ENCODE measurements at regions not wholly inside any gene's neighbourhood (a gene's known extent, or its start where the extent isn't known, plus 50 kb on each side); places are given as distances from the start of the nearest gene placed in this dataset.
"Not testable (repeated sequence)": the region's sequence is repeated elsewhere in the genome, so short reads cannot be mapped to it uniquely, and the experiment has no call there.

DNA sequence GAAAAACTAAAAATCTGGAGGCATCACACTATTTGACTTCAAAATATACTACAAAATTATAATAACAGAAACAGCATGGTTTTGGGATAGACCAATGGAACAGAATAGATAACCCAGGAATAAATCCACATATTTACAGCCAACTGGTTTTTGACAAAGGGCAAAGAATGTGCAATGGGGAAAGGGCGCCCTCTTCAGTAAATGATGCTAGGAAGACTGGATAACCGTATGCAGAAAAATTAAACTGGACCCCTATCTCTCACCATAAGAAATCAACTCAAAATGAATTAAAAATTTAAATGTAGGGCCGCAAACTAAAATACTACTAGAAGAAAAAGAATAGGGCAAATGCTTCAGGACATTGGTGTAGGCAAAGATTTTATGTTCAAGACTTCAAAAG is 440.5 kb upstream of the SGCG start:
- DNase-seq (ENCODE audit: low read depth, low spot score): no peak

DNA sequence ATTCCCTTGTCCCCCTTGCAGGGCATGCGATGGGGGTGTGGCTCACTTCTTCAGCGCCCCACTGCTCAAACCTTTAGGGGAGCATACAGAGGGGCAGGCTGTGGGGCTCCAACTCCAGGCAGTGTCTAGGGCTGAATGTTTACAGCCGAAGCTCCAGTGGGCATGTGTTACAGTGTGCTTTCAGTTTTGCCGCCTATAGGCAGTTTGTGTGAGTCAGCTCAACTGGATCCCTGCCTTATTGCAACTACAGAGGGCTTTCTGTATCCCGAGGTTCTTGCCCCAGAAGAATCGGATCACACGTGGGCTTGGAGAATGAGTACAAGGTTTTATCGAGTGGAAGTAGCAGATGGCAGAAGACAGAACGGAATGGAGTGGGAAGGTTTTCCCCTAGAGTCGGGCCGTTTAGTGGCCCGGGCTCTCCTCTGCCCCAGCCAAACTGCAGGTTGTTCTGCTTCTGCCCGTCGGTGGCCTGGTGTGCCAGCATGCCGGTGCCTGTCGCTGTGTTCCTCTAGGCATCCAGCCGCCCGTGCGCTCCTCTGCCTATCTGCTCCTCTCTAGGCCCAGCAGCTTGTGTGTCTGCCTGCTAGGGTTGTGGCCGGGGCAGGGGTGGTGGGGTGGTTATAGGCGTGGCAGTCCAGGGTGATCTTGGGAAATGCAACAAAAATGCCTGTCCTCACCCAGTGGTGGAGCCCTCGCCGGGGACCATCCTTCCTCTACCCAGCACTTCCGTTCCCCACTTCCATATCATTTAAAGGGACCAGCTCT is 435.9 kb upstream of the SGCG start:
- no peak for DNase-seq (ENCODE audit: low read depth, low spot score)

DNA sequence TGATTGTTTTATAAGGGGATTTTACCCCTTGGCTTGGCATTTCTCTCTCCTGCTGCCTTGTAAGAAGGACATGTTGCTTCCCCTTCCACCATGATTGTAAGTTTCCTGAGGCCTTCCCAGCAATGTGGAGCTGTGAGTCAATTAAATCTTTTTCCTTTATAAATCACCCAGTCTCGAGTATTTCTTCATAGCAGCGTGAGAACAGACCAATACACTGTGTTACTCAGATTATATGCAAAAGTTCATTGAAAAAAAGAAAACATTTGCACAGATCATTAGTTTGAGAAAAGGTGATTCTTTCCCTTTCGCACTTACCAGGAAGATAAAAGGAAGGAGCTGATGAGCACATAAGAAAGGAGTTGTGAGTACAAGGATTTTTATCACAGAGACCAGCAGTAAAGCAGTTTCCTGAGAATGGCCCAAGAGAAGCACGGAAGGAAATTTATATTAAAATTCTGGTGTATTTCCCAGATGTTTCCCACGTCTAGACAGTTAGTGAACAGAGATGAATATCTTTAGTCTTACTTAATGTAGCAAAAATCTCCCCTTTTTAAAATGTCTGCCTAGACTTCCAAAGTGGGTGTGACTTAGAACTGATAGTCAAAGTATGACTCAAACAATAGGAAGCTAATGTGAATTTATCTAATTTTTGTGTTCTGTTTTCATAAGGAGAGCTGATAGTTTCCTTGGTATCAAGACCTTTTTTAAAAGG is 431.8 kb upstream of the SGCG start:
- DNase-seq (ENCODE audit: low read depth, low spot score): no peak

DNA sequence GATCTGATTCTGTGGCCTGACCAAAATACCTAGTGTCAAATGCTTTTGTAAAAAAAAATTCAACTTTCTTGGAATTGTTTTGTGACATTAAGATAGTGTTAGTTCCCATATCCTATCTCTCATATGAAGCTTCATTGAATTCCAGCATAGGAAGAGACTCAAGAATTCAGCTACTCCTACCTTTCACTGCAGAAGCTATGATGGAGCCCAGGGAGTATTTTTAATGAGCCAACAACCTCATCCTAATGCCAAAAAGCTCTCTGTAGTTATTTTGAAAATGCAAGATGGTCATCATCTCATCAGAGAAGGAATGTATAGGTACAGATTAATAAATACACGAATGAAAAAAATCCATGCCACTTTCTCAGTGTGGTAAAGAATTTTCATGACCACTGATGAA is 431.2 kb upstream of the SGCG start:
- no peak for DNase-seq (ENCODE audit: low read depth, low spot score)

DNA sequence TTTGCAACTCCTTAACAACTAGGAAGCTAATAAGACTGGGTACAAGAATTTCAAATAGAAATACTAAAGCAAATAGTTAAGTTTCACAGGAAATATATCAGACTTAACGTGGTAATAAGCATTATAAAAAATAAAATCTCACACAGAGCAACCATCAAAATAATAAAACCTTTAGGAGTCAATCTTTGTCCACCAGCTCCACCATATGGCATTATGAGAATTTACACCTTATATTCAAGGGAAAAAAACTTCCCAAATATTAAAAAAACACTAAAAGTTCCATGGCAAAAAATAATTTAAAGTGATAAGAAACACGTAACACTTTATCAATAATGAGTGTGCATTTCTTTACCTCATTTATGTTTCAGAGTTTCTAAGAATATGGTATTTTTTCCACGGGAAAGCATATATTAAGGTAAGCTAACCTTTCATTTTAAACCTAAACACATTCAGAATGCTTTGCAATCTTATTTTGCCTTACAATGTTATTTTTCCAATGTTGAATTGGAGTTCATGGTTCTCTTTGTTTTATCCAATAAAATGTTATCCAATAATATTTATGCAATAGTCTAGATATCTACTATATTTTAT is 423.2 kb upstream of the SGCG start:
- no peak for DNase-seq (ENCODE audit: low read depth, low spot score)

DNA sequence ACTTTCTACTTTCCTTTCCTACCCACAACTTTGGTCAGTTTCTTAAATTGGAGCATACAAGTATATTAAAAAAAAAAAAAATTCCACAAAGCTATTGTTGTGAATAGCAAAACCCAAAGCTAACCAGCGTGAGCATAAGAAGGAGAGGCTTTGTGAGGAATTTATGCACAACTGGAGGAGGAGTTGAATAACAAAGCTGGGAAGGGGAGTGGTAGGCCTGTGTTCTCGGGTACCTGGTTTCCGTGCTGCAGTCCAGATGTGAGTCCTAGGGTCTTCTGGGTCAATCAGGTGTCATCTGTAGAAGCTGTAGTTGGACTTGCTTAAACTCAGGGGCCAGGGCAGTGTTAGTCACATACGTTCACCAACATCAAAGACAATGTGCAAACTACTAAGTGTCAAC is 422.5 kb upstream of the SGCG start:
- DNase-seq (ENCODE audit: low read depth, low spot score): no peak

DNA sequence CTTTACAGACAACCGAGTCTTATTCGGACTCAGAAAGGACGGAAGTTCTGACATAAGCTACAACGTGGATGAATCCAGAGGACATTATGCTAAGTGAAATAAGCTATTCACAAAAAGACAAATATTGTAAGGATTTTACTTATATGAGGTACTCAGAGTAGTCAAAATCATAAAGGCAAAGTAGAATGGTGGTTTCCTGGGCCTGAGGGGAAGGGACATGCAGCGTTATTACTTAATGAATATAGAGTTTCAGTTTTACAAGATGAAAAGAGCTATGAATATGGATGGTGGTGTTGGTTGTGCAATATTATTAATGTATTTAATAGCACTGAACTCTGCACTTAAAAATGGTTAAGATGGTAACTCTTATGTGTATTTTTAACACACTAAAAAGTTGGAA is 419.1 kb upstream of the SGCG start:
- no peak for DNase-seq (ENCODE audit: low read depth, low spot score)

DNA sequence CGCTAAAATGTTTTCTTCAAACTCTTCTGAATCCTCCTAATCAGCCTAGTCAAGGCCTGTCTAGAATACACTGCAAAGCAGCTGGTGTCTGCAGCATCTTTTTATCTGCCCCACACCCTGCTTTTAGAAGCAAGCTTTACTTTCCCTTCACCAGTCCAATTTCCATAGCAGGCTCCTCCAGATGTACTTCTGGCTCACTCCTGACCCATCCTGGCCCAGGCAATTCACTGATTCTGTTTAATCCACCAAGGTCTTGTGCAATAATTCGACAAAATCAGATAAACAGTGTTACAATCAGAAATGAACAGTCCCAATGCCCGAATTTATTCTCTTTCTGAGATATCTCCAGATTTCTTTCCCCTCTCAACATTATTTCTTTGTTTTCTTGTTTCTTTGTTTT is 415.2 kb upstream of the SGCG start:
- DNase-seq (ENCODE audit: low read depth, low spot score): no peak

DNA sequence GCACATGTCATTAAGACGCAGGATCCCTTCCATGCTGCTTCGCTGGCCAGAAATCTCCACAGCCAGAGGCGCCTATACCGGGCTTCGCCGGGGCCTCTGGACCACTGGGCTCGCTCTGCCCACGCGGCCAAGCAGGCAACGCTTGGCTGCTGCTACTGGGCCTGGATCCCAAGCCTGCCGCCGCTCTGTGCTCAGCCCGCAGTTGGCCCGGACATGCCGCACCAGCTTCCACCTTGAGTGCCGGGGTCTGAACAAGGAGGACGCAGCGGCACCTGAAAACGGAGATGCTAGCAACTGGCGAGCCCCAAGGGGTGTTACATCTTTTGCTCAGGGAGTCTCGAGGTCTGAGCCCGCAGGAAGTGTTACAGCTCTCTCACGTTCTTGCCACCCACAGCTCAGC is 409.9 kb upstream of the SGCG start:
- DNase-seq (ENCODE audit: low read depth, low spot score): no peak

DNA sequence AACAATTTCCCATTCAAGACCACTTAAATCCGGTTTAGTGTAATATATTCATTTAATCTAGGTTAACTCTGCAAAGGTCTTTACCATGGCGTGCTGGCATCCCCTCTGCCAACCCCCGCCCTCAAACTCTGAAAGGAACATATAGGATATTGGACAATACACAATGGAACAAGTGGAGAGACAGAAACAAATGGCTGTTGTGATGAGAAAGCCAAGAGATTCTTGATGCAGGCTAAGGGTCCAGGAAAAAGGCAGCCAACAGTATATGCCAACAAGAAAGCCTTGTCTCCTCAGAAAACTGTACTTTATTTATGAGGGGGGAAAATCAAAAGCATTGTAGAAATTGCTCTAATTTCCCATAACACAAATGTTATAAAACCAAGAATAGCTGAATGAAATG is 407.3 kb upstream of the SGCG start:
- no peak for DNase-seq (ENCODE audit: low read depth, low spot score)

DNA sequence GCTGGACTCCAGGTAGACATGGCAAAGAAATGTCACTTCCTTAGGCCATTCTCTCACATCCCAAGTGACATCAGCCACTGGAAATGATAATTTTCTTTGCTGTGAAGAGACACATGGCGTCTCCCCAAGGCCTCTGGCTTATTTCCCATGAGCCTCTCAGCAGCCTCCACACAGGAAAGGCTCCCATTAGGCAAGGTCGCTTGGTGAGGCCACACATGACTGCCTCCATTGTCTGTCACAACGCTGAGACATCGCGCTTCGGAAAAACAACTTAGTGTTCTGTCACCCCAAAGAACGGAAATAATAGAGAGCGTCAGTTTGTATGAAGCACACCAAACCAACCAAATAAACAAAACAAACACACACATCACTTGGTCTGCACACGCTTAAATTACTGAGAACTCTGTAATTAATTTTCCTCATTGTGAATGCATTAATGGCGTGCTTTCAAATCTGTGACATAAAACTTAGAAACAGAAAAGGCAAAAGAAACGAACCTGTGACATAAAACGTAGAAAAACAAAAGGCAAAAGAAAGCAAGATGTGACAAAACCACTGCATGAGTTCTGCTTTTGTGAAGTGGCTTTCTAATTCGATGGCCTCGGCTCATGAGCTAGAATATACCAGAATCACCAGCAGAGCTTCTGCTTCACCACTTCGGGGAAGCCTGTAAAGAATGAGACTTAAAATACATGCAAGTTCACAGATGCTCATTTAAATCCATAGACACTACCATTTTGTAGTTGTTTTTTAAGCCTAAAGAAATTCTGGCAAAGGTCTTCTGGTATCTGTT is 404.2 kb upstream of the SGCG start:
- no peak for DNase-seq (ENCODE audit: low read depth, low spot score)

DNA sequence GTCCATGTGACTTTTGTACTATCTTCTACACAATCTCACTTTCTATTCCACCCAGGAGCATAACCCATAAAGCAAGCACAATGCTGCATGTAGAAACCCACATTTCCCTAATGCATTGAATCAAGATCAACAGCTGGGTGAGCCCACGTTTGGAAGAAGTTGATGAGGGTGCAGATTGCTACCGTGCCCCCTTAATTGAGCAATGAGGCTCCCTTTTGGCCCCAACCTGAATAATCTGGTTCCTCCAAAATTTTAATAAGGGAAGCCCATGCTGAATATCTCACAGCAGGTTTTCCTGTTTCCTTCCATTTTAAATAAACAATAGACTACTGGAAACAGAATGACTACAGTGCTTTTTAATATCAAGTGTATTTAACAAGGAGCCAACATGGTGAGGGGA is 403.6 kb upstream of the SGCG start:
- no peak for DNase-seq (ENCODE audit: low read depth, low spot score)

DNA sequence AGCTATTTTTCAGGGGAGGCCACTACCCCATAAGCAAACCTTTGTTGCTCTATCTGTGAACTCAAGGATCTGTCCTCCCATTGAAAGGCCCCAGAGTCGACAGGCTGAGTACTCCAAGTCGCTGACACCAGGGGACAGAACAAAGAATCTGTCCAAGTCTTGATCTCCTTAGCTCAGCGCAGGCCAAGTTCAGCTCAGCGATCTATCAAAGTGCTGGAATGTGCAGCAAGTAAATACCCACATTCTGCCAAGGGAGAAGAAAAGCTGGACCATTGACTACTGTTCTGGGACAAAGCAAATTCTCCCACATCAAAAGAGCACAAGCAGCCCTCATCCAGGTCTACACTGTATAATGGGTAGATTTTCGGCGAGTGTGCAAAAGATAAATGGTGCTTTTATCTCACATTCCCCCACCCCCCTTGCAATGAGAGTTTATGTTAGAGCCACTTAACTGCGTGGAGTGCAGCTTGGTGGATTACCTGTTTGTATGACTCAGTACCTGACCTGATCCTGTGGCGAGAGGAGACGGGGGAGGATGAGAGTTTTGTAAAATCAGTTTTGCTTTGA is 391.7 kb upstream of the SGCG start:
- no peak for DNase-seq (ENCODE audit: low read depth, low spot score)

DNA sequence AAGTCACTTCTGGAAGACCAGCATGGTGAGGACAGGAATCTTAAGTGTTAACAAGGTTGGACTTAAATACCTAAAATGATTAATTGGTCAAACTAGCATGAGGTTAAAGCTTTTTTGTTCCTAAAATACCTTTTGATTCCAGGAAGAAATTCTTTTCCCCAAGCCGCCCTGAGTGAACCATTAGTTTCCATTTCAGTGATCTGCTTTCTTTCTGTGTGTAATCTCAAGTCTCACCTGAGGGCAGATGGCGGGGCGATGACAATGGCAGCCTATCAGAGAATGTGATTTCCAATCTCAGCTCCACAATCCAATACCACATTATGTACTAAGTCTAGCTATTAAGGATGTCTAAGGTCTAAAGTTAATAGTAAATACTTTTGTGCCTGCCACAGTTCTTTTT is 390.9 kb upstream of the SGCG start:
- DNase-seq (ENCODE audit: low read depth, low spot score): no peak

DNA sequence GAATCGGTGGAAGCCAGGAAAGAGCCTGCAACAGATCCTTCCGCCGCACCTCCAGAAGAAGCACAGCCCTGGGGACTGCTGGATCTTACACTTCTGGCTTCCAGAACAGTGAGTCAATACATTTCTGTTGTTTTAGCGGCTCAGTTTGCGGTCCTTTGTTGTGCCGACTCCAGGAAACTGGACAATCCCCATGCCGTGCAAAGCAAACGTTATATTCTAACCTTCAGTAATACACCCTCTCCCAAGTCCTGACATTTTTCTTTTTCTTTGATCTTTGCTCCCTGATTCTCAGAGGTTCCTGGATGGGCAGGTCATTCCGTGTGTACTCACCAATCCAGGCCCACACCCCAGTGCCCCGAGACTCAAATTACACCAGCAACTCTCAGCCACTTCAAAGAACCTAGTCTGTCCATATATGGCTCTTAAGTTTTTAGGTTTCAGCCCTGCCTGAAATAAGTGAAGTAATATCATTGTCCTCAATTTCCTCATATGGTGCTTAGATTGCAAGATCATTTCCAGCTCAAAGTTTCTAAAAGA is 387.1 kb upstream of the SGCG start:
- DNase-seq (ENCODE audit: low read depth, low spot score): no peak

DNA sequence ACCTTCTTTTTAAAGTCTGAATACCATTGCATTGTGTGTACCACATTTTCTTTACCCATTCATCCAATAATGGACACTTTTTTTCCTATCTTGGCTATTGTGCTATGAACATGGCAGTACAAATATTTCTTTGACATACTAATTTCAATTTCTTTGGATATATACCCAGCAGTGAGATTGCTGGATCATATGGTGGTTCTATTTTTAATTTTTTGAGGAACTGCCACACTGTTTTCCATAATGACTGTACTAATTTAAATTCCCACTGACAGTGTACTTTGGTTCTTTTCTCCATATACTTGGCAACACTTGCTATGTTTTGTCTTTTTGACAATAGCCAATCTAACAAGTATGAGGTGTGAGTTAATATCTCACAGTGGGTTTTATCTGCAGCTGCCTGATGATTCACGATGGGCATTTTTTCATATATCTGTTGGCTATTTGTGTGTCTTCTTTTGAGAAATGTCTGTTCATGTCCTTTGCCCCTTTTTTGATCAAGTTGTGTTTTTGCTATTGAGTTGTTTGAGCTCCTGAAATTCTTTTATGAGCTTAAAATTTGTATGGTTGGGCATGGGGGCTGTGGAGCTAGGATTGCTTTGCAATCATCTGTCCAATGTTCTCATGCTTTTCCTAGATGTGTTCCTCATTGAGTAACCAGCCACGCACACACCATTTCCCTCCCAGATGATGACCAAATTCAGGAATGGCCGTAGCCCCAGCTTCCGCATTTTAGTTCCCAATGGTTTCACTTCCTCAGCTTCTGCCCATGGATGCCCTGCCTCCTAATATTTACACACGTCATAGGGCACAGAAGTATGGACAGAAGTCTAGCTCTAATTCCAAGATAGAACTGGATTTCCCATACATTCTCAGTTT is 380.0 kb upstream of the SGCG start:
- no peak for DNase-seq (ENCODE audit: low read depth, low spot score)

DNA sequence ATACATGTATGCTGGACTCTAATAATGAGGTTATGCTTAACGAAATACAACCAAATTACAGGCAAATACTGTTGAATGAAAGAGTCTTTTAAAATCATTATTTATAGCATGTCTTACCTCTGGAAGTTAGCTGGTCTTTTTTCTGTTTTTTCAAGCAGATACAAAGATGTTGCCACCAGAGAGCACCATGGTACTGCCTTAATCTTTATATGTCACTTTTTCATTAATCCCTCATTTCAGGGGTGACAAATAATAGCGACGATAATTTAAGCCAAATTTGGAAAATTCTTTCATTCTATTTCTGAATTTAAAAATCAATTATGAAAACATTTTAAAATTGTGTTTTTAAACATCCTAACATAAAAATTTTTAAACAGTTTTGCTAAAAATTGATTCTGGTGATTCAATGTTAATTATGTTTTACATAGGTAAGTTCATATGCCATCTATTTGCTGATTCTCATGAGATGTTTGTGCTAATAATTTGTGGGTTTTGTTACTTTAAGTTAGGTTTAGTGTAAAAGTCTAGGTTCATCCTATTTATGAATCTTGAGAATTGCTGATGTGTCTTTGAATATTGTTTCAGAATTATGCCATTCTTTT is 379.3 kb upstream of the SGCG start:
- DNase-seq (ENCODE audit: low read depth, low spot score): no peak

DNA sequence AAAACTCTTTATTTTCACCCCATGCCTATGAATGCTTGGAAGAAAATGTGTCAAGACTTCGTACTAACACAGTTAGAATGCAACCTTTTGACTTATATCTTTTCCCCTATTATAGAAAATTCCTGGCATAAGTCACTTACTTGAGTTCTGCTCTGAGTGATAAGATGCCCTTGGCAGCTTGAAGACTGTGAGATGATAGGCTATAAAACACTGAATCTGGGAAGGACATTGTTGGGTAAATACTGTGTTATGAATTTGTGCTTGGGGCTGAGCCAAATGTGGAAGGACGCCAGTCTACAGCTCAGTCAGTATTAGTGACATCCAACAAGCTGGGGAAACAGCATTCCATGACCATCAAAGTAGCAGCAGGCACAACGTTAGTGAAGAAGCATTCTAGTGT is 368.0 kb upstream of the SGCG start:
- no peak for DNase-seq (ENCODE audit: low read depth, low spot score)

DNA sequence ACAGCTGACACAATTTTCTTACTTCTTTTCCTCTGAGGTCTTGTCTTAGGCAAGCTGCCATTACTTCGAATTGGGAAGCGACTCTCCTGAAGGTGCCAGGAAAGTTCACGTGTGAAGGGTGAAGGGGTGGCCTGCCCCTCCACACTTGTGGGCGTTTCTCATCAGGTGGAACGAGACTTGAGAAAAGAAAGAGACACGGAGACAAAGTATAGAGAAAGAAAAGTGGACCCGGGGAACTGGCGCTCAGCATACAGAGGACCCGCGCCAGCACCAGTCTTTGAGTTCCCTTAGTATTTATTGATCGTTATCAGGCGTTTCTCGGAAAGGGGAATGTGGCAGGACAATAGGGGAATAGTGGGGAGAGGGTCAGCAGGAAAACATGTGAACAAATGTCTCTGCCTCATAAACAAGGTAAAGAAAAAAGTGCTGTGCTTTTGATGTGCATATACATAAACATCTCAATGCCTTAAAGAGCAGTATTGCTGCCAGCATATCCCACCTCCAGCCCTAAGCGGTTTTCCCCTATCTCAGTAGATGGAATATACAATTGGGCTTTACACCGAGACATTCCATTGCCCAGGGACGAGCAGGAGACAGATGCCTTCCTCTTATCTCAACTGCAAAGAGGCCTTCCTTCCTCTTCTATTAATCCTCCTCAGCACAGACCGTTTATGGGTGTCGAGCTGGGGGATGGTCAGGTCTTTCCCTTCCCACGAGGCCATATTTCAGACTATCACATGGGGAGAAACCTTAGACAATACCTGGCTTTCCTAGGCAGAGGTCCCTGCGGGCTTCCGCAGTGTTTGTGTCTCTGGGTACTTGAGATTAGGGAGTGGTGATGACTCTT is 367.0 kb upstream of the SGCG start:
- not testable (repeated sequence) for DNase-seq (ENCODE audit: low read depth, low spot score)

Measured in activated naive CD8-positive, alpha-beta T cell treated with anti-CD3 and anti-CD28 coated beads, Interleukin-2, amount 50 U/mL, for 16 hours (primary cell).